ENCODE measurements at regions not wholly inside any gene's neighbourhood (a gene's known extent, or its start where the extent isn't known, plus 50 kb on each side); places are given as distances from the start of the nearest gene placed in this dataset.

- Histone ChIP-seq H3K4me1 (ENCODE audit: insufficient read depth) (no peaks in the 10 kb centered on the region), H3K4me2 (no peak overlapping the region), H3K9me3 (ENCODE audit: low read depth) (no peaks in the 10 kb centered on the region), H3K27ac (no peak overlapping the region), H3K36me3 (replicated peaks; ENCODE audit: insufficient read depth, low read depth) (no peaks in the 10 kb centered on the region), H3K4me3 (no peak overlapping the region), H3K9me2 (replicated peaks; ENCODE audit: insufficient read depth) (no peaks in the 10 kb centered on the region), H4K20me1 (ENCODE audit: insufficient read depth, poor library complexity, severe bottlenecking) (no peaks in the 10 kb centered on the region), H3K79me2 (no peaks in the 10 kb centered on the region), H3K27me3 (no peaks in the 10 kb centered on the region), H2AFZ (no peak overlapping the region)
- TF ChIP-seq, protein P1, sequence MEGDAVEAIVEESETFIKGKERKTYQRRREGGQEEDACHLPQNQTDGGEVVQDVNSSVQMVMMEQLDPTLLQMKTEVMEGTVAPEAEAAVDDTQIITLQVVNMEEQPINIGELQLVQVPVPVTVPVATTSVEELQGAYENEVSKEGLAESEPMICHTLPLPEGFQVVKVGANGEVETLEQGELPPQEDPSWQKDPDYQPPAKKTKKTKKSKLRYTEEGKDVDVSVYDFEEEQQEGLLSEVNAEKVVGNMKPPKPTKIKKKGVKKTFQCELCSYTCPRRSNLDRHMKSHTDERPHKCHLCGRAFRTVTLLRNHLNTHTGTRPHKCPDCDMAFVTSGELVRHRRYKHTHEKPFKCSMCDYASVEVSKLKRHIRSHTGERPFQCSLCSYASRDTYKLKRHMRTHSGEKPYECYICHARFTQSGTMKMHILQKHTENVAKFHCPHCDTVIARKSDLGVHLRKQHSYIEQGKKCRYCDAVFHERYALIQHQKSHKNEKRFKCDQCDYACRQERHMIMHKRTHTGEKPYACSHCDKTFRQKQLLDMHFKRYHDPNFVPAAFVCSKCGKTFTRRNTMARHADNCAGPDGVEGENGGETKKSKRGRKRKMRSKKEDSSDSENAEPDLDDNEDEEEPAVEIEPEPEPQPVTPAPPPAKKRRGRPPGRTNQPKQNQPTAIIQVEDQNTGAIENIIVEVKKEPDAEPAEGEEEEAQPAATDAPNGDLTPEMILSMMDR (IDR thresholded peaks at IDR 0.05; ENCODE audit: poor library complexity), result no peak
- TF ChIP-seq EZH2 (IDR thresholded peaks at IDR 0.05; ENCODE audit: borderline replicate concordance) (no peak), EZH2phosphoT487 (IDR thresholded peaks at IDR 0.05; ENCODE audit: low read depth, severe bottlenecking, unreplicated experiment) (no peak)
- 94% methylated on average over 3 of the region's 3 CpGs for WGBS (ENCODE audit: low lambda C conversion rate, missing lambda C conversion rate)
- no peak for DNase-seq (ENCODE audit: low spot score)
Measured at GRCh38 chr12:74071182-74071581, 466.5 kb upstream of the ATXN7L3B start.

DNA sequence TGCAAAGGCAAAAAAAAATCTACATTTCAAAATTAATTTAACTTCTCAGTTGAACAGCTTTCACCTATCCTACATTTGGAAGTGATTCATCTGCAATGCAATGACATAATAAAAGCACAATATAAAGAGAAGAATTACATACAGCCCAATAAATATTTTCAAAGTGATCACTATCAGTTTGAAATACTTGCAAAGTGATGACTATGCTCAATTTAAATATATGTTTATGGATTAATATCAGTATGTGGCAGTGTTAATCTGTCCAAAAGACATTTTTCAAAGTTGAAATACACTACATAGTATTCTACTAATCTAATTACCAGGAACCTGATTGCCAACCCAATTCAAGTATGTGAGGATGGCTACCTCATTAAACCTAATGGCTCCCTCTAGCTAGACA lies 460.7 kb upstream of the ATXN7L3B start:
- Histone ChIP-seq H3K4me3 (no peak overlapping the region), H2AFZ (no peak overlapping the region), H4K20me1 (ENCODE audit: insufficient read depth, poor library complexity, severe bottlenecking) (no peaks in the 10 kb centered on the region), H3K4me2 (no peak overlapping the region), H3K79me2 (no peaks in the 10 kb centered on the region), H3K27ac (no peak overlapping the region), H3K27me3 (no peaks in the 10 kb centered on the region), H3K4me1 (ENCODE audit: insufficient read depth) (no peaks in the 10 kb centered on the region), H3K9me3 (ENCODE audit: low read depth) (no peaks in the 10 kb centered on the region), H3K36me3 (replicated peaks; ENCODE audit: insufficient read depth, low read depth) (no peaks in the 10 kb centered on the region), H3K9me2 (replicated peaks; ENCODE audit: insufficient read depth) (no peaks in the 10 kb centered on the region)
- TF ChIP-seq, protein P1 (IDR thresholded peaks at IDR 0.05; ENCODE audit: poor library complexity), result no peak
- TF ChIP-seq EZH2 (IDR thresholded peaks at IDR 0.05; ENCODE audit: borderline replicate concordance) (no peak), EZH2phosphoT487 (IDR thresholded peaks at IDR 0.05; ENCODE audit: low read depth, severe bottlenecking, unreplicated experiment) (no peak)
- DNase-seq (ENCODE audit: low spot score), result no peak

- Histone ChIP-seq H3K9me2 (replicated peaks; ENCODE audit: insufficient read depth) (no peaks in the 10 kb centered on the region), H2AFZ (no peak overlapping the region), H3K4me2 (no peak overlapping the region), H3K27me3 (no peaks in the 10 kb centered on the region), H3K79me2 (no peaks in the 10 kb centered on the region), H3K4me3 (no peak overlapping the region), H3K9me3 (ENCODE audit: low read depth) (no peaks in the 10 kb centered on the region), H3K4me1 (ENCODE audit: insufficient read depth) (no peaks in the 10 kb centered on the region), H4K20me1 (ENCODE audit: insufficient read depth, poor library complexity, severe bottlenecking) (no peaks in the 10 kb centered on the region), H3K36me3 (replicated peaks; ENCODE audit: insufficient read depth, low read depth) (no peaks in the 10 kb centered on the region), H3K27ac (no peak overlapping the region)
- 74% methylated on average over 2 of the region's 2 CpGs for WGBS (ENCODE audit: low lambda C conversion rate, missing lambda C conversion rate)
- DNase-seq (ENCODE audit: low spot score), result no peak
- TF ChIP-seq EZH2phosphoT487 (IDR thresholded peaks at IDR 0.05; ENCODE audit: low read depth, severe bottlenecking, unreplicated experiment) (no peak), EZH2 (IDR thresholded peaks at IDR 0.05; ENCODE audit: borderline replicate concordance) (no peak)
- TF ChIP-seq, protein P1 (IDR thresholded peaks at IDR 0.05; ENCODE audit: poor library complexity), result no peak
Measured at GRCh38 chr12:74105434-74105833, 432.2 kb upstream of the ATXN7L3B start.

GRCh38 chr12:74108729-74109128 lies 428.9 kb upstream of the ATXN7L3B start:
- Histone ChIP-seq H3K36me3 (replicated peaks; ENCODE audit: insufficient read depth, low read depth) (no peaks in the 10 kb centered on the region), H3K27me3 (no peaks in the 10 kb centered on the region), H3K9me2 (replicated peaks; ENCODE audit: insufficient read depth) (no peaks in the 10 kb centered on the region), H3K27ac (no peak overlapping the region), H3K79me2 (no peaks in the 10 kb centered on the region), H2AFZ (no peak overlapping the region), H3K9me3 (ENCODE audit: low read depth) (no peaks in the 10 kb centered on the region), H3K4me1 (ENCODE audit: insufficient read depth) (no peaks in the 10 kb centered on the region), H3K4me3 (no peak overlapping the region), H3K4me2 (no peak overlapping the region), H4K20me1 (ENCODE audit: insufficient read depth, poor library complexity, severe bottlenecking) (no peaks in the 10 kb centered on the region)
- TF ChIP-seq EZH2phosphoT487 (IDR thresholded peaks at IDR 0.05; ENCODE audit: low read depth, severe bottlenecking, unreplicated experiment) (no peak), EZH2 (IDR thresholded peaks at IDR 0.05; ENCODE audit: borderline replicate concordance) (no peak)
- TF ChIP-seq, protein P1 (IDR thresholded peaks at IDR 0.05; ENCODE audit: poor library complexity), result no peak
- no peak for DNase-seq (ENCODE audit: low spot score)
- 98% methylated on average over 2 of the region's 2 CpGs for WGBS (ENCODE audit: low lambda C conversion rate, missing lambda C conversion rate)

Measured in hepatocyte (in vitro differentiated cells).